ENCODE measurements at regions not wholly inside any gene's neighbourhood (a gene's known extent, or its start where the extent isn't known, plus 50 kb on each side); places are given as distances from the start of the nearest gene placed in this dataset.

DNA sequence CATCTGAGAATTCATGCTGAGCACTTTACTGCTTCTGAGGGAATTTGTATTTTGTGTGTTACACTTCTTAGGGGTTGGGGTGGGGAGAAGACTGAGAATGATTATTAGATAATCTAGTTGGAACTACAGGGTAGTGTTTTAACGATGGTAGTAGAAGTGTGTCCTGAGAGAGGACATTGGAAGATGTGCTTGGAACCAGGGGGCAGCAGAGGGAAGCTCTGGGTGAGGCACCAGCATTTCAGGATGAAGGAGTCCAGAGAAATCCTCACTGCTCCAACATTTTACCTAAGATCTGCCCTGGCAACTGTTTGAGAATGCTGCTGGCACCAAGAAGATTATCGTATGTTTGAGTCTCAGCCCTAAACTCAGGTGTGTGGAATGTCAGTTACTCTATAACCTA is 145.5 kb downstream of the SQOR start:
- Histone ChIP-seq H3K27me3 (ENCODE audit: control insufficient read depth in 3 of 3, insufficient read depth in 3 of 3, low read length in 3 of 3) (peaks cover 3 to 9% (median 6%) of the 10 kb centered on the region in 3 donors), H3K27ac (ENCODE audit: low read depth, low read length) (no peak overlapping the region), H3K4me1 (ENCODE audit: control insufficient read depth in 3 of 3, insufficient read depth in 3 of 3, low read length in 3 of 3) (no peaks in the 10 kb centered on the region), H3K9me3 (ENCODE audit: control insufficient read depth in 3 of 3, low read length in 3 of 3) (no peaks in the 10 kb centered on the region), H3K9ac (ENCODE audit: low read depth in 1 of 3, low read length in 3 of 3) (no peak overlapping the region), H3K36me3 (ENCODE audit: control insufficient read depth in 3 of 3, insufficient read depth in 3 of 3, low read length in 3 of 3) (no peaks in the 10 kb centered on the region), H3K4me3 (ENCODE audit: low read length in 3 of 3) (no peak overlapping the region)

DNA sequence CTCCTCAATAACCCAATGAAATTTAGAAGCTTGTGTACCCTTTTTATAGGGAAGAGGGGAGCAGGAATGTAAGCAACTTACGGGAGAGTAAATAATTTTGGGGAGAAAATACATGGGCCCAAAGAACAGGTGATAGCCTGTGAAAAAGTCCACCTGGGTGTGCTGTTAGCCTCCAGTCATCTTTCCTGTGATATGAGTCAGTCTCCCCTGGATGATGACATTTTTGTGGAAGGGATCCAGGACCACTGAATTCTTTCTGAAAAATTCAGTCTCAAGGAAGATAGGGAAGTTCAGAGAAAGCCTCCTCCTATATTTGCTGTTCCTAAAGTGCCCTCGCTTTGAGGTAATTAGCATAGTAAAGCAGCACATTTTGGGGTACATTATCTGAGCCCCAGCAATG is 149.8 kb downstream of the SQOR start:
- Histone ChIP-seq H3K27me3 (ENCODE audit: control insufficient read depth in 3 of 3, insufficient read depth in 3 of 3, low read length in 3 of 3) (peaks cover 3 to 7% (median 6%) of the 10 kb centered on the region in 3 donors), H3K4me3 (ENCODE audit: low read length in 3 of 3) (no peak overlapping the region), H3K9ac (ENCODE audit: low read depth in 1 of 3, low read length in 3 of 3) (no peak overlapping the region), H3K4me1 (ENCODE audit: control insufficient read depth in 3 of 3, insufficient read depth in 3 of 3, low read length in 3 of 3) (no peaks in the 10 kb centered on the region), H3K9me3 (ENCODE audit: control insufficient read depth in 3 of 3, low read length in 3 of 3) (no peaks in the 10 kb centered on the region), H3K36me3 (ENCODE audit: control insufficient read depth in 3 of 3, insufficient read depth in 3 of 3, low read length in 3 of 3) (no peaks in the 10 kb centered on the region), H3K27ac (ENCODE audit: low read depth, low read length) (no peak overlapping the region)

DNA sequence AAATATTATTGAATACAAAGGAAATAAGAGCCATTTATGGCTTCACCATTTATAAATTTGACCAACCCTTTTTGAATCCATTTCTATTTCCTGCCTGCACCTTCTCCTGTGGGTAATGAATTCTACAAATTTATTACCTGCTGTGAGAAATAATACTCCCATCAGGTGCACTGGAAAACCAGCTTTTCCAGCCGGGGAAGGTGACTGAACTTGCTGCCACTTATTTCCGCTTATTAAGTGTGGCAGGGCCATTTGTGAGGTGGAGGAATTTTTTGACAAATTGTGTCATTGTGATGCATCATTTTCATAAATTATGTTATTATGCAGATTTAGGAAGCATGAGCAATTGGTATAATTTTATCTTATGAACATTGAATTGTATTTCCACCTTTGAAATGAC is 151.1 kb downstream of the SQOR start:
- Histone ChIP-seq H3K4me1 (ENCODE audit: control insufficient read depth in 3 of 3, insufficient read depth in 3 of 3, low read length in 3 of 3) (no peaks in the 10 kb centered on the region), H3K9ac (ENCODE audit: low read depth in 1 of 3, low read length in 3 of 3) (no peak overlapping the region), H3K4me3 (ENCODE audit: low read length in 3 of 3) (no peak overlapping the region), H3K27ac (ENCODE audit: low read depth, low read length) (no peak overlapping the region), H3K27me3 (ENCODE audit: control insufficient read depth in 3 of 3, insufficient read depth in 3 of 3, low read length in 3 of 3) (peaks cover 3 to 7% (median 6%) of the 10 kb centered on the region in 3 donors), H3K9me3 (ENCODE audit: control insufficient read depth in 3 of 3, low read length in 3 of 3) (no peaks in the 10 kb centered on the region), H3K36me3 (ENCODE audit: control insufficient read depth in 3 of 3, insufficient read depth in 3 of 3, low read length in 3 of 3) (no peaks in the 10 kb centered on the region)

DNA sequence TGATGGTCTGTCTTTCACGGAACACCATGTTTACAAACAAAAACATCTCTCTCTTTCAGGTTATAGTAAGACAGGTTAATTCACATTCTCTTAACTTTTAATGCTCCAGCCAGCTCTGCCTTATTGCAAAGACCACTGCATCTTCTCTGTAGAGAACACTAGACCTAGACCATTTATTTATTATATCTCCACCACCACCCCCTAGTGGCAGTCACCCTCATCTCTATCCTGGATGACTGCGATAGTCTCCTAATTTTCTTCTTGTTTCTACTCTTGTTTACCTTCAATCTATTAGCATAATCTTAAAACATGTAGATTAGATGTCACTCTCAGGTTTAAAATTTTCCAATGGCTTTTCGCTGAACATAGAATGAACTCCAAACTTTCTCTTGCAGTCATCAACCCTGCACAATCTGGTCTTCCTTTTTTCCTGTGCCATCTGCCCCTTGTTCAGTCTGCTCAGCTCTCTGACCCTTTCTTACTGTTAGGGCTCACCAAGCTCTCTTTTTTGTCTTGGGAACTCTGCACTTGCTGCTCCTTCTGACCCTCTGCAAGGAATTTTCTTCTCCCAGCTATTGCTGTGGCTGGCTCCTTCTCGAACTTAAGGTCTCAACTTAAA is 155.6 kb downstream of the SQOR start:
- no peak overlapping the region for H3K4me3 ChIP-seq (ENCODE audit: low read length in 3 of 3)
- H3K9me3 ChIP-seq (ENCODE audit: control insufficient read depth in 3 of 3, low read length in 3 of 3): no peaks in the 10 kb centered on the region
- no peaks in the 10 kb centered on the region for H3K4me1 ChIP-seq (ENCODE audit: control insufficient read depth in 3 of 3, insufficient read depth in 3 of 3, low read length in 3 of 3)
- no peak overlapping the region for H3K9ac ChIP-seq (ENCODE audit: low read depth in 1 of 3, low read length in 3 of 3)
- H3K27ac ChIP-seq (ENCODE audit: low read depth, low read length): no peak overlapping the region
- no peaks in the 10 kb centered on the region for H3K36me3 ChIP-seq (ENCODE audit: control insufficient read depth in 3 of 3, insufficient read depth in 3 of 3, low read length in 3 of 3)
- H3K27me3 ChIP-seq (ENCODE audit: control insufficient read depth in 3 of 3, insufficient read depth in 3 of 3, low read length in 3 of 3): peaks cover 3 to 8% (median 5%) of the 10 kb centered on the region in 3 donors

DNA sequence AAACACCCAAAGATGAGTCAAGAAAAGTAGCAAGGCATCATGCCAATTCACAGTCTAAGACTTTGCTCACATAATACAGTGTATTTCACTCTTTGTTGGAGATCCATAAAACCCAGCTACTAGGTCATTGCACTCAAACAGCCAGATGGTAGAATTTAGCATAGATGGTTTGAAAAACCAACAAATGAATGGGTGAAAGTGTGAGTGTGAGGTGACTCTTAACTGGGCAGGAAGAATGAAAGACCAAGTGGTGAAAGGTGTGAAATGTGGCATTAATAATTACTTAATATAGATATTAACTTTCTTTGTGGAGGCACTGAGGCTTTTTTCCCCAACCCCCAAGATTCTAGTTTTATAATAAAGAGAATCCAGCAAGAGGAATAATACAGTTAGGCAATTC is 159.5 kb downstream of the SQOR start:
- no peaks in the 10 kb centered on the region for H3K4me1 ChIP-seq (ENCODE audit: control insufficient read depth in 3 of 3, insufficient read depth in 3 of 3, low read length in 3 of 3)
- H3K9me3 ChIP-seq (ENCODE audit: control insufficient read depth in 3 of 3, low read length in 3 of 3): no peaks in the 10 kb centered on the region
- no peak overlapping the region for H3K4me3 ChIP-seq (ENCODE audit: low read length in 3 of 3)
- H3K36me3 ChIP-seq (ENCODE audit: control insufficient read depth in 3 of 3, insufficient read depth in 3 of 3, low read length in 3 of 3): no peaks in the 10 kb centered on the region
- H3K27ac ChIP-seq (ENCODE audit: low read depth, low read length): no peak overlapping the region
- no peak overlapping the region for H3K9ac ChIP-seq (ENCODE audit: low read depth in 1 of 3, low read length in 3 of 3)
- H3K27me3 ChIP-seq (ENCODE audit: control insufficient read depth in 3 of 3, insufficient read depth in 3 of 3, low read length in 3 of 3): peaks cover 3 to 8% (median 5%) of the 10 kb centered on the region in 3 donors

DNA sequence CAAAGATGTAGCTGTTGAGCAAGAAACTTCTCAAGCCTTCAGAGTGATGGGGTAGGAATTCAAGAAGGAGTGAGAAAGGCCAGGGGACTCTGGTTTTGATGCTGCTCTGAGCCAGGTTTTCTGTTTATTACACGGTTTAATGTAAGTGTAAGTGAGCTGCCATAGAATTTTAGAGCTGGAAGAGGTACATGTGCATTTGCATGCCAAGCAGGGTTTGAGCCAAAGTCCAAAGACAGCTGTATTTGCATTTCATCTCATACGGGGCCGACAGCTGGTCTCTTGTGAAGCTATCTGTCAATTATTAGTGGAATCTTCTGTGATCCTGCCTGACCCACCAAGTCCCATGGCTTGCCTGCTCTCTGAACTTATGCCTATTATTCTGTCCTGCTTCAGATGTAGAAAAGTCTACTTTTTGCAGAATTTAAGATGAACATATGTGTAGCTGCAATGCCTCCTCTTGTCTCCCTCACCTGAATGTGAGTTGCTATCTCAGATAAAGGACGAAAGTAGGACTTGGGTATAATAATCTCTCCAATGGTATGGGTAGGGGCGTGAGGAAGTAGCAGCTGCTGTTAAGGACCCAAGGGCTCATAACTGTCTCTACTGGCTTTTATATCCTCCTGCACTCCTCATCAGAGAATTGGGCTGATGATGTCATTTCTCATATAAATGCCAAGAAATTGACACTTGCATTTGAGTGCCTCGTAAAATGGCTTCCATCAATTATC is 160.0 kb downstream of the SQOR start:
- Histone ChIP-seq H3K9me3 (ENCODE audit: control insufficient read depth in 3 of 3, low read length in 3 of 3) (no peaks in the 10 kb centered on the region), H3K4me3 (ENCODE audit: low read length in 3 of 3) (no peak overlapping the region), H3K27me3 (ENCODE audit: control insufficient read depth in 3 of 3, insufficient read depth in 3 of 3, low read length in 3 of 3) (peaks cover 3 to 8% (median 5%) of the 10 kb centered on the region in 3 donors), H3K4me1 (ENCODE audit: control insufficient read depth in 3 of 3, insufficient read depth in 3 of 3, low read length in 3 of 3) (no peaks in the 10 kb centered on the region), H3K9ac (ENCODE audit: low read depth in 1 of 3, low read length in 3 of 3) (no peak overlapping the region), H3K27ac (ENCODE audit: low read depth, low read length) (no peak overlapping the region), H3K36me3 (ENCODE audit: control insufficient read depth in 3 of 3, insufficient read depth in 3 of 3, low read length in 3 of 3) (no peaks in the 10 kb centered on the region)

DNA sequence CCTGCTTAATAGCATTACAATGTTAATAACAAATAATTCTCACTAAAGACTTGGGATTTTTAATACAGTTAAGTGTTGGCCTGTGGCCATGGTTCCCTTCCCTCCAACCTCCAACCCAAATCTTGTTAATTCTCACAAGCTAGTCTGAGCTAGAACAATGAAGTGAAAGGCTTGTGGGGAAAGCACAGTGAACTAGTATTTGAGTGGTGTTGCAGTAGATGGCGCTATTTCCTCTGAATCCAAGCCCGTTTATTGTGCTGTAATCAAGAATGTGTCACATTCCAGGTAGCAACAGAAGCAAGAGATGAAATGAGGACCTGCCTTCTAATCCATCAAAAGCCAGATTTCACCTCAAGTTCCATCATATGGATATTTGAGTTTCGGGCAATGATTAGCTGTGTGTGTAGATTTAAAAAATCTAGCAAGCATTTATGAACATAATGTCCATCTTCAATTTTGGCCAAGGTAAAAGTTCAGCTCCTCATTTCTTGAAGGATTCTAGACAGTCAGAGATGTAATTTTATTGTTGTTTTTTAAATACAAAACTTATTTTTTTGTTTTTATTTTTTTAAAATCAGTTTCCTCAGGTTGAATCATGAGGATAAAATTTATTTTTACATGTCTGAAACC is 160.7 kb downstream of the SQOR start:
- no peak overlapping the region for H3K27ac ChIP-seq (ENCODE audit: low read depth, low read length)
- H3K4me3 ChIP-seq (ENCODE audit: low read length in 3 of 3): no peak overlapping the region
- H3K9ac ChIP-seq (ENCODE audit: low read depth in 1 of 3, low read length in 3 of 3): no peak overlapping the region
- H3K27me3 ChIP-seq (ENCODE audit: control insufficient read depth in 3 of 3, insufficient read depth in 3 of 3, low read length in 3 of 3): peaks cover 3 to 8% (median 5%) of the 10 kb centered on the region in 3 donors
- no peaks in the 10 kb centered on the region for H3K4me1 ChIP-seq (ENCODE audit: control insufficient read depth in 3 of 3, insufficient read depth in 3 of 3, low read length in 3 of 3)
- no peaks in the 10 kb centered on the region for H3K9me3 ChIP-seq (ENCODE audit: control insufficient read depth in 3 of 3, low read length in 3 of 3)
- H3K36me3 ChIP-seq (ENCODE audit: control insufficient read depth in 3 of 3, insufficient read depth in 3 of 3, low read length in 3 of 3): no peaks in the 10 kb centered on the region

DNA sequence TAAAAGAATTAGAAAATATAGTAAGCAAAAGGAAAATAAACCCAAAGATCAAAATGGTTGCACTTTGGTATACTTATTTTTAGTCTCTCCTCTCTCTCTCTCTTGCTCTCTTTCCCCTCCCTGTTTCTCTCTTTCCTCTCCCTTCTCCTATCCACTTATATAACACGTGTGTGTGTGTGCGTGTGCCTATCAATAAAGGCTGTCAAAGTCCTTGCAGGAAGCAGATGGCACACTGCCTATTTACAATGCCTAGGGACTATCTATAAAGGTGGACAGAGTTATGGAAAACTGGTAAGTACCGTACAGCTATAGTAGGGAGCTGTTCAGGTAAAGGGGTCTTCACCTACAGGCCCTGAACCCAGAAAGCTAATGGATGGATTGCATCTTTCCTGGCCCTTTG is 161.6 kb downstream of the SQOR start:
- no peaks in the 10 kb centered on the region for H3K36me3 ChIP-seq (ENCODE audit: control insufficient read depth in 3 of 3, insufficient read depth in 3 of 3, low read length in 3 of 3)
- H3K27me3 ChIP-seq (ENCODE audit: control insufficient read depth in 3 of 3, insufficient read depth in 3 of 3, low read length in 3 of 3): peaks cover 1 to 3% (median 3%) of the 10 kb centered on the region in 3 donors
- no peak overlapping the region for H3K27ac ChIP-seq (ENCODE audit: low read depth, low read length)
- no peaks in the 10 kb centered on the region for H3K4me1 ChIP-seq (ENCODE audit: control insufficient read depth in 3 of 3, insufficient read depth in 3 of 3, low read length in 3 of 3)
- H3K4me3 ChIP-seq (ENCODE audit: low read length in 3 of 3): no peak overlapping the region
- H3K9ac ChIP-seq (ENCODE audit: low read depth in 1 of 3, low read length in 3 of 3): no peak overlapping the region
- H3K9me3 ChIP-seq (ENCODE audit: control insufficient read depth in 3 of 3, low read length in 3 of 3): no peaks in the 10 kb centered on the region

DNA sequence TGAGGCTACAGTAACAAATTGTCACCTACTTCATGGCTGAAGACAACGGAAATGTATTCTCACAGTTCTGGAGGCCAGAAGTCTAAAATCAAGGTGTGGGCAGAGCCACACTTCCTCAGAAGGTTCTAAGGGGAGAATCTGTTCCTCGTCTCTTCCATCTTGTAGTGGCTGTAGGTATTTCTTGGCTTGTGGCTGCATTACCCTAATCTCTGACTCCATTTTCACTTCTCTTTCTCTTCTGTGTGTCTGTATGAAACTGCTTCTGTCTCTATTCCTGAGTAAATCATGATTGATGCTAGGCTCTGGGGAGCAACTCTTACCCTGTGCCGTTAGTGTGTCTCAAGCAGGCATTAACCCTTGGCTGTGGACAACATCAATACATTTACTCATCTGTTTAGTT is 164.7 kb downstream of the SQOR start:
- no peaks in the 10 kb centered on the region for H3K4me1 ChIP-seq (ENCODE audit: control insufficient read depth in 3 of 3, insufficient read depth in 3 of 3, low read length in 3 of 3)
- no peaks in the 10 kb centered on the region for H3K27me3 ChIP-seq (ENCODE audit: control insufficient read depth in 3 of 3, insufficient read depth in 3 of 3, low read length in 3 of 3)
- H3K36me3 ChIP-seq (ENCODE audit: control insufficient read depth in 3 of 3, insufficient read depth in 3 of 3, low read length in 3 of 3): no peaks in the 10 kb centered on the region
- no peak overlapping the region for H3K4me3 ChIP-seq (ENCODE audit: low read length in 3 of 3)
- no peaks in the 10 kb centered on the region for H3K9me3 ChIP-seq (ENCODE audit: control insufficient read depth in 3 of 3, low read length in 3 of 3)
- H3K9ac ChIP-seq (ENCODE audit: low read depth in 1 of 3, low read length in 3 of 3): no peak overlapping the region
- no peak overlapping the region for H3K27ac ChIP-seq (ENCODE audit: low read depth, low read length)

DNA sequence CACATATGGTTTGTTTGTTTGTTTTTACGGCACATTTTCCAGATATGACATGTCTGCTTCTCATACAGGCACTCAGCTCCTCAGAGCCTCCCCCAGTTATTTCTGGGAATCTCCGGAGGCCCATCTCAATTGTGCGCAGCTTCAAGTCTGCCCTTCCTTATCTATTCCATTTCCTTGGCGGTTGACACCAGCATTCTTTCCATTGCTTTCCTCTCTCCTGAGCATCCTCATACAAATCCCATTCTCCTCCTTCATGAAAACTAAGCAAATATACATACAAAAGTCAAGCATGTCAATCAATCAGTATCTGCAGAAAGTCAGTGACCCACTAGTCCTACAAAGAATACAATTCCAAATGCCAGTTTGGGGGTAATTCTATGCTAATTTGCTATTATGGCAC is 166.7 kb downstream of the SQOR start:
- H3K4me3 ChIP-seq (ENCODE audit: low read length in 3 of 3): no peak overlapping the region
- no peaks in the 10 kb centered on the region for H3K27me3 ChIP-seq (ENCODE audit: control insufficient read depth in 3 of 3, insufficient read depth in 3 of 3, low read length in 3 of 3)
- H3K36me3 ChIP-seq (ENCODE audit: control insufficient read depth in 3 of 3, insufficient read depth in 3 of 3, low read length in 3 of 3): no peaks in the 10 kb centered on the region
- no peak overlapping the region for H3K9ac ChIP-seq (ENCODE audit: low read depth in 1 of 3, low read length in 3 of 3)
- H3K4me1 ChIP-seq (ENCODE audit: control insufficient read depth in 3 of 3, insufficient read depth in 3 of 3, low read length in 3 of 3): no peaks in the 10 kb centered on the region
- no peak overlapping the region for H3K27ac ChIP-seq (ENCODE audit: low read depth, low read length)
- H3K9me3 ChIP-seq (ENCODE audit: control insufficient read depth in 3 of 3, low read length in 3 of 3): no peaks in the 10 kb centered on the region
